Right lobe of liver (tissue), 4 donors: ENCODE measurements at regions not wholly inside any gene's neighbourhood (a gene's known extent, or its start where the extent isn't known, plus 50 kb on each side); places are given as distances from the start of the nearest gene placed in this dataset.
"Not testable (repeated sequence)": the region's sequence is repeated elsewhere in the genome, so short reads cannot be mapped to it uniquely, and the experiment has no call there.

Experiments used
- CTCF ChIP-seq, 4 donors: fragments of 200-600 bp in 3 of 4; fragments of 450-650 bp in 1 of 4; IDR thresholded peaks; one replicate each; pipeline versions ENCODE4 v1.5.1 to v1.8.0; 2016 to 2022; ENCODE audit warnings: antibody characterized with exemption in 4 of 4, mild to moderate bottlenecking in 2 of 4
- POLR2A ChIP-seq: fragments of 450-650 bp; IDR thresholded peaks from one replicate; pipeline ENCODE4 v1.6.1; 2017; ENCODE audit warnings: antibody characterized with exemption, mild to moderate bottlenecking
- donor health status: DM: no; HTN: no; CAD: no.
- donor health status: DM: no; HTN: no; CAD: no.
- donor health status: DM: no; HTN: yes; CAD: no.

- TF ChIP-seq POLR2A; CTCF (IDR thresholded peaks at IDR 0.05): not testable (repeated sequence)
These were observed 375.5 kb downstream of the BCL2L11 start for GRCh38 chr2:111496176-111496575.
